Kidney (tissue), 13 donors: ENCODE measurements at regions not wholly inside any gene's neighbourhood (a gene's known extent, or its start where the extent isn't known, plus 50 kb on each side); places are given as distances from the start of the nearest gene placed in this dataset.

ENCODE experiments used
- DNase-seq, 5 donors: peaks; one replicate each; pipeline ENCODE4 v3.0.0-alpha.2; 2013 to 2020
- FAIRE-seq: peaks from 2 replicates; lab custom pipeline; 2012; peaks lifted over from hg19 to GRCh38; lab: Jason Lieb, UNC
- H3K27ac ChIP-seq, 2 donors: one replicate each; pipeline ENCODE4 v1.7.0; 2013; ENCODE audit warnings: low read depth in 2 of 2, low read length in 2 of 2, inconsistent platforms in 1 of 2
- H3K27me3 ChIP-seq: one replicate; pipeline ENCODE4 v1.7.1; 2013; ENCODE audit warnings: low read length, inconsistent platforms; ENCODE audit not compliant: control insufficient read depth, insufficient read depth
- H3K36me3 ChIP-seq, 3 donors: one replicate each; pipeline versions ENCODE4 v1.7.0 to v1.7.1; 2013; ENCODE audit warnings: low read length in 3 of 3, control low read depth in 1 of 3, inconsistent platforms in 1 of 3; ENCODE audit not compliant: insufficient read depth in 3 of 3, control insufficient read depth in 2 of 3
- H3K4me1 ChIP-seq, 3 donors: one replicate each; pipeline versions ENCODE4 v1.7.0 to v1.7.1; 2013; ENCODE audit warnings: low read length in 3 of 3, inconsistent platforms in 1 of 3, low read depth in 1 of 3; ENCODE audit not compliant: control insufficient read depth in 2 of 3, insufficient read depth in 2 of 3
- H3K4me3 ChIP-seq, 3 donors: one replicate each; pipeline versions ENCODE4 v1.7.0 to v1.8.1; 2013; ENCODE audit warnings: low read length in 3 of 3, control low read depth in 1 of 3, inconsistent platforms in 1 of 3
- H3K9ac ChIP-seq, 3 donors: one replicate each; pipeline versions ENCODE4 v1.7.0 to v1.7.1; 2013; ENCODE audit warnings: low read length in 3 of 3, control low read depth in 1 of 3, inconsistent platforms in 1 of 3
- H3K9me3 ChIP-seq, 3 donors: one replicate each; pipeline versions ENCODE4 v1.7.0 to v1.7.1; 2013; ENCODE audit warnings: low read length in 3 of 3, control low read depth in 1 of 3, inconsistent platforms in 1 of 3; ENCODE audit not compliant: control insufficient read depth in 2 of 3, insufficient read depth in 1 of 3
- CTCF ChIP-seq: IDR thresholded peaks from 3 replicates; pipeline ENCODE4 v1.5.1; 2012; ENCODE audit warnings: mild to moderate bottlenecking, moderate library complexity, borderline replicate concordance; ENCODE audit not compliant: insufficient read depth; ENCODE audit errors: extremely low read depth
- intact Hi-C: fragments of 100-400 bp; cut with DNase I; formaldehyde crosslinking; loops from one replicate; pipeline ENCODE4 v1.11.1; 2022
- donor health status: control.
- donor health status: control.
- donor health status: control.
- donor health status: control.
- donor health status: control.
- donor health status: DM: yes; HTN: yes; CAD: no.
- donor health status: Normal renal cell carcinoma (clear cell type).

GRCh38 chr20:62570403-62570802 lies 71.9 kb upstream of the SLCO4A1 start:
- intact Hi-C loops = no loop called here
- H3K36me3 ChIP-seq = no peaks in the 10 kb centered on the region

DNA sequence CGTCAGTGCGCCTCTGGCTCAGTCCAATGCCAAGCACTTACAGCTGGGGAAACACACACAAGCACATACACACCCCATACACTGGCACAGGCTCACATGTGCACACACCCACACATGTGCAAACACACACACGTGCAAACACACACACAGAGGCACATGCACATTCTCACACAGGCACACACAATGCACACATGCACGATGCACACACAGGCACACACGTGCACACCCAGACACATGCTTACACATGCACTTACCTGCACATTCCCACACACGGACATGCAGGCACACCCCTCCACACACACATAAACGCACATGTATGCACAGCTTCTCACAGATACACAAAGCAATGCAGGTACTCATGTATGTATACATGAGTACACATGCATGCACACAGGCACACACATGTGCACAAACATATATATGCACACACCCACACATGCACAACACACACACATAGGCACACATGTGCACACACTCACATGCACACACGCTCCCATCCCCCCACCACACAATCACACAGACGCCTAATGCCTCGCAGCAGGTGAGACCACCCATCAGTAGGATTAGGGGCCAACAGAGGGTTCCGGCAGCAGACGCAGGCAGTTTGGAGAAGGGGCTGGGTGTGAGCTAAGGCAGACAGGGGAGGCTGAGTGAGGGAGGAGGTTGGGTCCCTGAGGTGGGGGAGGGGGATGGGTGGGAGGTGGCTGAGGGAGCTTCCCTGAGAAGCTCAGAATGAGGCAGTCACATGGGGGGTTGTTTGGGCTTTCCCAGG lies 71.2 kb upstream of the SLCO4A1 start:
- intact Hi-C loops = no loop called here
- Histone ChIP-seq H3K27ac (no peak overlapping the region), H3K4me1 (no peaks in the 10 kb centered on the region), H3K36me3 (no peaks in the 10 kb centered on the region), H3K9ac (no peak overlapping the region), H3K9me3 (no peaks in the 10 kb centered on the region), H3K27me3 (peaks cover 6% of the 10 kb centered on the region), H3K4me3 (no peak overlapping the region)
- no peak for DNase-seq
- no peak for FAIRE-seq
- no peak for TF ChIP-seq CTCF

More at GRCh38 chr20:62570403-62570802, 71.9 kb upstream of the SLCO4A1 start:
- no peak overlapping the region for H3K9ac ChIP-seq
- H3K4me1 ChIP-seq = no peaks in the 10 kb centered on the region
- no peak overlapping the region for H3K27ac ChIP-seq
- peaks cover 6% of the 10 kb centered on the region for H3K27me3 ChIP-seq
- TF ChIP-seq CTCF = no peak
- FAIRE-seq (no peak), DNase-seq (no peak)
- no peak overlapping the region for H3K4me3 ChIP-seq
- no peaks in the 10 kb centered on the region for H3K9me3 ChIP-seq

- no peak overlapping the region for H3K4me3 ChIP-seq
- intact Hi-C loops = no loop called here
- no peak for DNase-seq
- H3K36me3 ChIP-seq = no peaks in the 10 kb centered on the region
- H3K9ac ChIP-seq = no peak overlapping the region
- no peak overlapping the region for H3K27ac ChIP-seq
- no peaks in the 10 kb centered on the region for H3K9me3 ChIP-seq
- peaks cover 6% of the 10 kb centered on the region for H3K27me3 ChIP-seq
- TF ChIP-seq CTCF = no peak
- no peak for FAIRE-seq
- H3K4me1 ChIP-seq = no peaks in the 10 kb centered on the region
Measured at GRCh38 chr20:62571669-62572344, 70.5 kb upstream of the SLCO4A1 start.
